GM21381 (cell line): ENCODE measurements at regions not wholly inside any gene's neighbourhood (a gene's known extent, or its start where the extent isn't known, plus 50 kb on each side); places are given as distances from the start of the nearest gene placed in this dataset.
"Not testable (repeated sequence)": the region's sequence is repeated elsewhere in the genome, so short reads cannot be mapped to it uniquely, and the experiment has no call there.

ENCODE experiments used
- ATAC-seq: cut with Tn5 transposase; IDR thresholded peaks from one replicate; pipeline ENCODE4 v1.9.1; 2021; ENCODE audit warnings: mild to moderate bottlenecking, moderate library complexity; ENCODE audit not compliant: unreplicated experiment

- no peak for ATAC-seq
Observed at GRCh38 chr9:89853931-89854330, 249.1 kb downstream of the GADD45G start.

GRCh38 chr9:89854715-89855475 is 250.1 kb downstream of the GADD45G start:
- no peak for ATAC-seq

GRCh38 chr9:89856296-89856695 is 251.5 kb downstream of the GADD45G start:
- not testable (repeated sequence) for ATAC-seq

- not testable (repeated sequence) for ATAC-seq
Observed at GRCh38 chr9:89856950-89857349, 252.1 kb downstream of the GADD45G start.

GRCh38 chr9:89859842-89860241 is 255.0 kb downstream of the GADD45G start:
- not testable (repeated sequence) for ATAC-seq

- ATAC-seq: not testable (repeated sequence)
Observed at GRCh38 chr9:89861371-89861770, 256.6 kb downstream of the GADD45G start.

GRCh38 chr9:89862316-89862715 is 257.5 kb downstream of the GADD45G start:
- no peak for ATAC-seq

- no peak for ATAC-seq
Observed at GRCh38 chr9:89863141-89863540, 258.3 kb downstream of the GADD45G start.

- ATAC-seq: no peak
Observed at GRCh38 chr9:89863837-89864236, 259.0 kb downstream of the GADD45G start.

GRCh38 chr9:89864257-89864656 is 259.4 kb downstream of the GADD45G start:
- ATAC-seq: no peak

GRCh38 chr9:89864731-89865130 is 259.9 kb downstream of the GADD45G start:
- no peak for ATAC-seq

GRCh38 chr9:89865357-89865756 is 260.5 kb downstream of the GADD45G start:
- no peak for ATAC-seq

GRCh38 chr9:89865981-89866380 is 261.2 kb downstream of the GADD45G start:
- ATAC-seq: no peak

GRCh38 chr9:89866701-89867100 is 261.9 kb downstream of the GADD45G start:
- ATAC-seq: no peak

GRCh38 chr9:89868100-89868499 is 263.3 kb downstream of the GADD45G start:
- ATAC-seq: no peak

GRCh38 chr9:89869793-89870580 is 265.2 kb downstream of the GADD45G start:
- no peak for ATAC-seq

- ATAC-seq: no peak
Observed at GRCh38 chr9:89871871-89872331, 267.1 kb downstream of the GADD45G start.

- ATAC-seq: no peak
Observed at GRCh38 chr9:89872426-89872912, 267.7 kb downstream of the GADD45G start.

- ATAC-seq: no peak
Observed at GRCh38 chr9:89872913-89873707, 268.3 kb downstream of the GADD45G start.

GRCh38 chr9:89873801-89874200 is 269.0 kb downstream of the GADD45G start:
- ATAC-seq: no peak
